Keratinocyte (primary cell): ENCODE measurements at regions not wholly inside any gene's neighbourhood (a gene's known extent, or its start where the extent isn't known, plus 50 kb on each side); places are given as distances from the start of the nearest gene placed in this dataset.

ENCODE experiments used
- CTCF ChIP-seq, 3 experiments: IDR thresholded peaks in 1 of 3; conservative IDR thresholded peaks in 1 of 3; optimal IDR thresholded peaks in 1 of 3; 2 replicates in 2 of 3; 3 replicates in 1 of 3; pipeline versions ENCODE3 to v1.5.1; 2011; ENCODE audit warnings: low read length in 3 of 3, mild to moderate bottlenecking in 3 of 3, moderate library complexity in 2 of 3, control low read depth in 1 of 3, inconsistent platforms in 1 of 3; ENCODE audit not compliant: insufficient read depth in 2 of 3; ENCODE audit errors: extremely low read depth in 1 of 3
- EZH2 ChIP-seq: IDR thresholded peaks from one replicate; pipeline ENCODE4 v1.6.1; 2012; ENCODE audit warnings: inconsistent platforms, mild to moderate bottlenecking, low read length, moderate library complexity

GRCh38 chr4:108397850-108398249 is 222.5 kb upstream of the RPL34 start:
- no peak for TF ChIP-seq CTCF (optimal IDR thresholded peaks at IDR 0.05 in 1 of 3, IDR thresholded peaks at IDR 0.05 in 1 of 3, conservative IDR thresholded peaks at IDR 0.05 in 1 of 3; ENCODE audit: extremely low read depth in 1 of 3, insufficient read depth in 2 of 3, low read length in 3 of 3)
- no peak for TF ChIP-seq EZH2
